Neural progenitor cell (in vitro differentiated cells): ENCODE measurements at regions not wholly inside any gene's neighbourhood (a gene's known extent, or its start where the extent isn't known, plus 50 kb on each side); places are given as distances from the start of the nearest gene placed in this dataset.

Source experiments
- DNase-seq: peaks from one replicate; pipeline ENCODE4 v3.0.0-alpha.2; 2016; ENCODE audit warnings: low spot score
- H2AFZ ChIP-seq: fragments of 200-600 bp; sonication (generic); replicated peaks from 2 replicates; pipeline ENCODE4 v1.6.1; 2016; ENCODE audit warnings: antibody characterized with exemption
- H3F3A ChIP-seq: fragments of 200-600 bp; sonication (generic); 2 replicates; pipeline ENCODE4 v1.6.1; 2016; ENCODE audit warnings: antibody characterized with exemption, low read depth
- H3K27ac ChIP-seq: fragments of 200-600 bp; sonication (generic); 2 replicates; pipeline ENCODE4 v1.5.1; 2016; ENCODE audit warnings: mild to moderate bottlenecking
- H3K27me3 ChIP-seq: fragments of 200-600 bp; sonication (generic); 2 replicates; pipeline ENCODE4 v1.6.1; 2016; ENCODE audit warnings: mild to moderate bottlenecking, moderate library complexity
- H3K36me3 ChIP-seq: fragments of 200-600 bp; sonication (generic); 2 replicates; pipeline ENCODE4 v1.5.1; 2016
- H3K4me1 ChIP-seq: fragments of 200-600 bp; sonication (generic); 2 replicates; pipeline ENCODE4 v1.6.1; 2016; ENCODE audit warnings: mixed run types
- H3K4me2 ChIP-seq: fragments of 200-600 bp; sonication (generic); 2 replicates; pipeline ENCODE4 v1.6.1; 2016
- H3K4me3 ChIP-seq: fragments of 200-600 bp; sonication (generic); 2 replicates; pipeline ENCODE4 v1.5.1; 2016
- H3K79me2 ChIP-seq: fragments of 200-600 bp; sonication (generic); 2 replicates; pipeline ENCODE4 v1.6.1; 2016; ENCODE audit warnings: low read depth
- H3K9ac ChIP-seq: fragments of 200-600 bp; sonication (generic); 2 replicates; pipeline ENCODE4 v1.6.1; 2016
- H3K9me3 ChIP-seq: fragments of 200-600 bp; sonication (generic); 2 replicates; pipeline ENCODE4 v1.5.1; 2016; ENCODE audit warnings: low read depth
- H4K20me1 ChIP-seq: fragments of 200-600 bp; sonication (generic); 2 replicates; pipeline ENCODE4 v1.6.1; 2016; ENCODE audit warnings: low read depth
- H3K27ac Mint-ChIP-seq: 3 replicates; pipeline ENCODE4 v1.8.0; 2021; ENCODE audit warnings: mixed read lengths
- H3K27me3 Mint-ChIP-seq: 2 replicates; pipeline ENCODE4 v1.8.0; 2022; ENCODE audit warnings: low read depth, mild to moderate bottlenecking, inconsistent platforms, moderate library complexity, mixed read lengths; ENCODE audit not compliant: insufficient read depth
- H3K36me3 Mint-ChIP-seq: 3 replicates; pipeline ENCODE4 v1.8.0; 2021; ENCODE audit warnings: mixed read lengths
- H3K4me1 Mint-ChIP-seq: 3 replicates; pipeline ENCODE4 v1.8.0; 2021; ENCODE audit warnings: mixed read lengths
- H3K4me3 Mint-ChIP-seq: 3 replicates; pipeline ENCODE4 v1.8.0; 2021; ENCODE audit warnings: mild to moderate bottlenecking, moderate library complexity, mixed read lengths
- H3K9me3 Mint-ChIP-seq: 3 replicates; pipeline ENCODE4 v1.8.0; 2020; ENCODE audit warnings: mixed read lengths
- CTCF ChIP-seq: fragments of 200-600 bp; sonication (generic); IDR thresholded peaks from 2 replicates; pipeline ENCODE4 v1.5.1; 2017; ENCODE audit warnings: antibody characterized with exemption, mild to moderate bottlenecking
- EZH2 ChIP-seq: fragments of 200-600 bp; sonication (generic); IDR thresholded peaks from 2 replicates; pipeline ENCODE4 v1.6.1; 2017; ENCODE audit warnings: antibody characterized with exemption, mild to moderate bottlenecking, moderate library complexity
- EZH2phosphoT487 ChIP-seq: fragments of 200-600 bp; sonication (generic); IDR thresholded peaks from 2 replicates; pipeline ENCODE4 v1.6.1; 2017; ENCODE audit warnings: antibody characterized with exemption

GRCh38 chr1:69073176-69073575, 494.5 kb upstream of the LRRC7 start:
- Histone ChIP-seq H3F3A (peaks cover 17% of the 10 kb centered on the region), H3K79me2 (no peaks in the 10 kb centered on the region), H3K36me3 (no peaks in the 10 kb centered on the region), H3K4me1 (peaks cover 28% of the 10 kb centered on the region), H3K4me3 (no peak overlapping the region), H2AFZ (no peak overlapping the region), H3K4me2 (no peak overlapping the region), H4K20me1 (no peaks in the 10 kb centered on the region), H3K9me3 (no peaks in the 10 kb centered on the region), H3K27ac (no peak overlapping the region), H3K9ac (no peak overlapping the region), H3K27me3 (no peaks in the 10 kb centered on the region)
- no peak overlapping the region for H3K27ac Mint-ChIP-seq
- DNase-seq = no peak
- no peak overlapping the region for H3K4me3 Mint-ChIP-seq
- no peak for TF ChIP-seq EZH2phosphoT487
- TF ChIP-seq EZH2 = no peak
- no peak for TF ChIP-seq CTCF
- peaks cover 2% of the 10 kb centered on the region for H3K27me3 Mint-ChIP-seq
- peaks cover 16% of the 10 kb centered on the region for H3K4me1 Mint-ChIP-seq
- peaks cover 25% of the 10 kb centered on the region for H3K9me3 Mint-ChIP-seq
- H3K36me3 Mint-ChIP-seq = no peaks in the 10 kb centered on the region

GRCh38 chr1:69076631-69077030, 491.1 kb upstream of the LRRC7 start:
- Histone ChIP-seq H3K27ac (peak overlapping the region; percentile 87), H3K4me3 (no peak overlapping the region), H3K27me3 (peaks cover 5% of the 10 kb centered on the region), H3K4me2 (peak overlapping the region; percentile 45), H3K79me2 (no peaks in the 10 kb centered on the region), H2AFZ (peak overlapping the region; percentile 5), H3K9ac (no peak overlapping the region), H4K20me1 (no peaks in the 10 kb centered on the region), H3K4me1 (peaks cover 42% of the 10 kb centered on the region), H3F3A (peaks cover 31% of the 10 kb centered on the region), H3K9me3 (no peaks in the 10 kb centered on the region), H3K36me3 (no peaks in the 10 kb centered on the region)
- peak; percentile 21 for DNase-seq
- Mint-ChIP-seq H3K27me3 (peaks cover 8% of the 10 kb centered on the region), H3K4me1 (peaks cover 32% of the 10 kb centered on the region), H3K27ac (no peak overlapping the region), H3K36me3 (no peaks in the 10 kb centered on the region), H3K9me3 (peaks cover 10% of the 10 kb centered on the region), H3K4me3 (no peak overlapping the region)
- no peak for TF ChIP-seq EZH2
- no peak for TF ChIP-seq CTCF
- TF ChIP-seq EZH2phosphoT487 = no peak

GRCh38 chr1:69077198-69077597, 490.5 kb upstream of the LRRC7 start:
- Histone ChIP-seq H3K4me2 (peak overlapping the region; percentile 45), H4K20me1 (no peaks in the 10 kb centered on the region), H3K4me1 (peaks cover 48% of the 10 kb centered on the region), H3K27me3 (peaks cover 5% of the 10 kb centered on the region), H3K9ac (no peak overlapping the region), H3K9me3 (no peaks in the 10 kb centered on the region), H3K27ac (peak overlapping the region; percentile 87), H3F3A (peaks cover 37% of the 10 kb centered on the region), H2AFZ (peak overlapping the region; percentile 23), H3K79me2 (no peaks in the 10 kb centered on the region), H3K36me3 (no peaks in the 10 kb centered on the region), H3K4me3 (no peak overlapping the region)
- H3K9me3 Mint-ChIP-seq = peaks cover 9% of the 10 kb centered on the region
- no peak overlapping the region for H3K27ac Mint-ChIP-seq
- H3K4me1 Mint-ChIP-seq = peaks cover 37% of the 10 kb centered on the region
- TF ChIP-seq CTCF = no peak
- TF ChIP-seq EZH2 = no peak
- TF ChIP-seq EZH2phosphoT487 = no peak
- H3K27me3 Mint-ChIP-seq = peaks cover 8% of the 10 kb centered on the region
- H3K36me3 Mint-ChIP-seq = no peaks in the 10 kb centered on the region
- no peak for DNase-seq
- H3K4me3 Mint-ChIP-seq = no peak overlapping the region
